Neuronal stem cell (in vitro differentiated cells): ENCODE measurements at regions not wholly inside any gene's neighbourhood (a gene's known extent, or its start where the extent isn't known, plus 50 kb on each side); places are given as distances from the start of the nearest gene placed in this dataset.
"Not testable (repeated sequence)": the region's sequence is repeated elsewhere in the genome, so short reads cannot be mapped to it uniquely, and the experiment has no call there.

Source experiments
- DNase-seq: peaks from one replicate; pipeline ENCODE4 v3.0.0-alpha.2; 2013; ENCODE audit warnings: low spot score
- H2AFZ ChIP-seq: one replicate; pipeline ENCODE4 v1.6.1; 2013; ENCODE audit warnings: mild to moderate bottlenecking, low read length, inconsistent platforms
- H2AK5ac ChIP-seq: 2 replicates; pipeline ENCODE4 v1.6.1; 2013; ENCODE audit warnings: low read depth, mild to moderate bottlenecking, inconsistent platforms, low read length, moderate library complexity, mixed read lengths
- H2BK120ac ChIP-seq: 2 replicates; pipeline ENCODE4 v1.6.1; 2013; ENCODE audit warnings: low read depth, mild to moderate bottlenecking, inconsistent platforms, low read length, moderate library complexity, mixed read lengths
- H2BK12ac ChIP-seq: one replicate; pipeline ENCODE4 v1.6.1; 2013; ENCODE audit warnings: low read length, inconsistent platforms
- H2BK15ac ChIP-seq: 2 replicates; pipeline ENCODE4 v1.6.1; 2013; ENCODE audit warnings: mild to moderate bottlenecking, low read length, inconsistent platforms, mixed read lengths
- H2BK5ac ChIP-seq: one replicate; pipeline ENCODE4 v1.6.1; 2013; ENCODE audit warnings: inconsistent platforms, mild to moderate bottlenecking, low read length, moderate library complexity
- H3K14ac ChIP-seq: one replicate; pipeline ENCODE4 v1.6.1; 2013; ENCODE audit warnings: low read length, inconsistent platforms
- H3K18ac ChIP-seq: 2 replicates; pipeline ENCODE4 v1.6.1; 2013; ENCODE audit warnings: low read length, inconsistent platforms
- H3K23ac ChIP-seq: 2 replicates; pipeline ENCODE4 v1.6.1; 2013; ENCODE audit warnings: low read depth, mild to moderate bottlenecking, mixed read lengths, low read length, inconsistent platforms; ENCODE audit not compliant: poor library complexity
- H3K27ac ChIP-seq: replicated peaks from 3 replicates; pipeline ENCODE4 v1.5.1; 2013; ENCODE audit warnings: low read length, inconsistent platforms
- H3K27me3 ChIP-seq, 3 experiments: 2 replicates each; pipeline ENCODE4 v1.6.1; 2013; ENCODE audit warnings: low read length in 3 of 3, mild to moderate bottlenecking in 2 of 3, inconsistent platforms in 1 of 3, low read depth in 1 of 3, mixed read lengths in 1 of 3, moderate library complexity in 1 of 3; ENCODE audit not compliant: control insufficient read depth in 3 of 3, insufficient read depth in 3 of 3
- H3K36me3 ChIP-seq, 2 donors: replicated peaks in 1 of 2; 2 replicates each; pipeline ENCODE4 v1.6.1; 2013; ENCODE audit warnings: low read length in 2 of 2; ENCODE audit not compliant: control insufficient read depth in 2 of 2, insufficient read depth in 2 of 2
- H3K4ac ChIP-seq: 2 replicates; pipeline ENCODE4 v1.6.1; 2013; ENCODE audit warnings: inconsistent platforms, mild to moderate bottlenecking, low read length, moderate library complexity
- H3K4me1 ChIP-seq, 2 donors: 1 replicate in 1 of 2; 2 replicates in 1 of 2; pipeline ENCODE4 v1.6.1; 2013; ENCODE audit warnings: low read length in 2 of 2, low read depth in 1 of 2; ENCODE audit not compliant: control insufficient read depth in 2 of 2, insufficient read depth in 1 of 2
- H3K4me2 ChIP-seq: one replicate; pipeline ENCODE4 v1.6.1; 2013; ENCODE audit warnings: mild to moderate bottlenecking, low read length, inconsistent platforms; ENCODE audit not compliant: insufficient read depth, poor library complexity, severe bottlenecking
- H3K4me3 ChIP-seq, 2 donors: 2 replicates each; pipeline ENCODE4 v1.5.1; 2013; ENCODE audit warnings: low read length in 2 of 2, mild to moderate bottlenecking in 2 of 2, inconsistent platforms in 1 of 2, moderate library complexity in 1 of 2
- H3K79me1 ChIP-seq: one replicate; pipeline ENCODE4 v1.6.1; 2013; ENCODE audit warnings: low read depth, mild to moderate bottlenecking, inconsistent platforms, low read length, moderate library complexity
- H3K9ac ChIP-seq: one replicate; pipeline ENCODE4 v1.6.1; 2013; ENCODE audit warnings: mild to moderate bottlenecking, low read depth, low read length, inconsistent platforms; ENCODE audit not compliant: poor library complexity
- H3K9me3 ChIP-seq, 2 donors: replicated peaks in 1 of 2; 2 replicates each; pipeline versions ENCODE3 to v1.6.1; 2013; ENCODE audit warnings: low read length in 2 of 2, mild to moderate bottlenecking in 2 of 2, inconsistent platforms in 1 of 2, low read depth in 1 of 2, mixed read lengths in 1 of 2, moderate library complexity in 1 of 2; ENCODE audit not compliant: control insufficient read depth in 2 of 2, insufficient read depth in 1 of 2
- H4K8ac ChIP-seq: one replicate; pipeline ENCODE4 v1.6.1; 2013; ENCODE audit warnings: low read depth, mild to moderate bottlenecking, inconsistent platforms, low read length, moderate library complexity
- H4K91ac ChIP-seq: one replicate; pipeline ENCODE4 v1.6.1; 2013; ENCODE audit warnings: low read length, low read depth, mild to moderate bottlenecking, inconsistent platforms; ENCODE audit not compliant: poor library complexity
- WGBS, 2 donors: extraction: QIAGEN DNeasy Blood & Tissue Kit; methylation state at CpG; one replicate each; pipeline ENCODE4 v1.1.7; 2013; ENCODE audit warnings: missing lambda C conversion rate in 2 of 2, mixed read lengths in 1 of 2; ENCODE audit not compliant: insufficient read length in 2 of 2, insufficient replicate concordance in 1 of 2; ENCODE audit errors: extremely low coverage in 2 of 2; 5-methylcytosine and 5-hydroxymethylcytosine counted together

DNA sequence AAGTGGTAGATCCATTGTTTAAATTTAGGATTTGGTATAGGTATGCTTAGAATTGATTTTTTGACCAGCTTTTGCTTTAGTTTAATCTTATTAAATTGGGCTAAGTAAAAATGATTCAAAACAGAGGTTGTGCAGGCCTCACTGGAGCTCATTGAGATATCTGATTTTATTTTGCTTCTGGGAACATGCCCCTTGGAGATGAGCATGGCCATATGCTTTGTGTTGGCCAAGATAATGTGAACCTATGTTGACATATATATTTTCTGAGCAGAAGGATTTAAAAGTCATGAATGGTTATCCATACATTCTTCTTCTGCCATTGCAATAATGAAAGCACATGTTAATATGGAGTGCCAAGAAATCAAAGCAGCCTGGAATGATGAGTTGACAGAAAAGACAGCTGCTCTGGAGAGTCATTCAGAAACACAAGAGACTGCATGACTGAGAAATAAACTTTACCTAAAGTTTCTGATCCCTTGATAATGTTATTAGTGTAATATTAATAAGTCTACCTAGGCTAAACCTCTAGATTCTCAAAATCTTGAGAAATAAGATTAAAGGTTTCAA lies 489.7 kb upstream of the GNPDA2 start:
- H4K8ac ChIP-seq = no peak overlapping the region
- no peak overlapping the region for H3K4me3 ChIP-seq
- H3K4me1 ChIP-seq = no peaks in the 10 kb centered on the region
- no peak overlapping the region for H3K4ac ChIP-seq
- H3K9ac ChIP-seq = no peak overlapping the region
- no peaks in the 10 kb centered on the region for H3K9me3 ChIP-seq
- H3K18ac ChIP-seq = no peak overlapping the region
- no peak for DNase-seq
- H2BK15ac ChIP-seq = no peak overlapping the region
- no peak overlapping the region for H2AK5ac ChIP-seq
- H2BK5ac ChIP-seq = no peak overlapping the region
- H4K91ac ChIP-seq = no peak overlapping the region
- H3K14ac ChIP-seq = no peak overlapping the region
- H2AFZ ChIP-seq = no peak overlapping the region
- no peaks in the 10 kb centered on the region for H3K79me1 ChIP-seq
- no peak overlapping the region for H3K27ac ChIP-seq
- H2BK120ac ChIP-seq = no peak overlapping the region
- H3K23ac ChIP-seq = no peak overlapping the region
- no peaks in the 10 kb centered on the region for H3K27me3 ChIP-seq
- H2BK12ac ChIP-seq = no peak overlapping the region
- no peak overlapping the region for H3K4me2 ChIP-seq
- no peaks in the 10 kb centered on the region for H3K36me3 ChIP-seq

DNA sequence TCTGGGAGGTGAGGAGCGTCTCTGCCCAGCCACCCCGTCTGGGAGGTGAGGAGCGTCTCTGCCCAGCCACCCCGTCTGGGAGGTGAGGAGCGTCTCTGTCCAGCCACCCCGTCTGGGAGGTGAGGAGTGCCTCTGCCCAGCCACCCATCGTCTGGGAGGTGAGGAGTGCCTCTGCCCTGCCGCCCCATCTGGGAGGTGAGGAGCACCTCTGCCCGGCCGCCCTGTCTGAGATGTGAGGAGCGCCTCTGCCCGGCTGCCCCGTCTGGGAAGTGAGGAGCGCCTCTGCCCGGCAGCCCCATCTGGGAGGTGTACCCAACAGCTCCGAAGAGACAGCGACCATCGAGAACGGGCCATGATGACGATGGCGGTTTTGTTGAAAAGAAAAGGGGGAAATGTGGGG lies 482.1 kb upstream of the GNPDA2 start:
- not testable (repeated sequence) for H3K18ac ChIP-seq, DNase-seq, H3K36me3 ChIP-seq, H3K23ac ChIP-seq, H3K4me3 ChIP-seq, H2BK15ac ChIP-seq, H2AFZ ChIP-seq, H3K27me3 ChIP-seq, H2BK120ac ChIP-seq, H2BK12ac ChIP-seq, H2AK5ac ChIP-seq, H3K4me1 ChIP-seq, H3K9ac ChIP-seq, H3K27ac ChIP-seq, H2BK5ac ChIP-seq, H4K91ac ChIP-seq, H4K8ac ChIP-seq, H3K9me3 ChIP-seq, H3K79me1 ChIP-seq, H3K4me2 ChIP-seq, H3K14ac ChIP-seq, H3K4ac ChIP-seq
- WGBS, 2 donors = no CpG with 5 or more reads among the region's 21 CpGs

DNA sequence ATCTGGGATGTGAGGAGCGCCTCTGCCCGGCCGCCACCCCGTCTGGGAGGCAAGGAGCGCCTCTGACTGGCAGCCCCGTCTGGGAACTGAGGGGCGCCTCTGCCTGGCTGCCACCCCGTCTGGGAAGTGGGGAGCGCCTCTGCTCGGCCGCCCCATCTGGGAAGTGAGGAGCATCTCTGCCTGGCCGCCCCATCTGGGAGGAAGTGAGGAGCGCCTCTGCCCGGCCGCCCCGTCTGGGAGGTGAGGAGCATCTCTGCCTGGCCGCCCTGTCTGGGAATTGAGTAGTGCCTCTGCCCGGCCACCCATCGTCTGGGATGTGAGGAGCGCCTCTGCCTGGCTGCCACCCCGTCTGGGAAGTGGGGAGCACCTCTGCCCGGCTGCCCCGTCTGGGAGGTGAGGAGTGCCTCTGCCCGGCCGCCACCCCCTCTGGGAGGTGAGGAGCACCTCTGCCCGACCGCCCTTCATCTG lies 481.5 kb upstream of the GNPDA2 start:
- H3K4me1 ChIP-seq, DNase-seq, H3K18ac ChIP-seq, H3K27ac ChIP-seq, H3K4me3 ChIP-seq, H3K79me1 ChIP-seq, H2BK120ac ChIP-seq, H3K27me3 ChIP-seq, H3K4me2 ChIP-seq, H3K23ac ChIP-seq, H2BK15ac ChIP-seq, H3K9me3 ChIP-seq, H2BK12ac ChIP-seq, H3K4ac ChIP-seq, H2AFZ ChIP-seq, H3K9ac ChIP-seq, H4K91ac ChIP-seq, H3K36me3 ChIP-seq, H4K8ac ChIP-seq, H3K14ac ChIP-seq, H2AK5ac ChIP-seq, H2BK5ac ChIP-seq: not testable (repeated sequence)
- no CpG with 5 or more reads among the region's 27 CpGs for WGBS, 2 donors

DNA sequence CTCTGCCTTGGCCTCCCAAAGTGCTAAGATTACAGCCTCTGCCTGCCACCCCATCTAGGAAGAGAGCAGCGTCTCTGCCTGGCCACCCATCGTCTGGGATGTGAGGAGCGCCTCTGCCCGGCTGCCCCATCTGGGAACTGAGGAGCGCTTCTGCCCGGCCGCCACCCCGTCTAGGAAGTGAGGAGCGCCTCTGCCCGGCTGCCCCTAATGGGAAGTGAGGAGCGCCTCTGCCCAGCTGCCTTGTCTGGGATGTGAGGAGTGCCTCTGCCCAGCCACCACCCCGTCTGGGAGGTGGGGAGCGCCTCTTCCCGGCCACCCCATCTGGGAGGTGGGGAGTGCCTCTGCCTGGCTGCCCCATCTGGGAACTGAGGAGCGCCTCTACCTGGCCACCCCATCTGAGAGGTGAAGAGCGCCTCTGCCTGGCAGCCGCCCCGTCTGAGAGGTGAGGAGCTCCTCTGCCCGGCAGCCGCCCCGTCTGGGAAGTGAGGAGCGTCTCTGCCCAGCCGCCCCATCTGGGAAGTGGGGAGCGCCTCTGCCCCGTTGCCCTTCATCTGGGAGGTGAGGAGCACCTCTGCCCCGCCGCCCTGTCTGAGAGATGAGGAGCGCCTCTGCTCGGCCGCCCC lies 481.0 kb upstream of the GNPDA2 start:
- not testable (repeated sequence) for H2BK120ac ChIP-seq, H3K4ac ChIP-seq, H3K36me3 ChIP-seq, H3K4me3 ChIP-seq, H2BK5ac ChIP-seq, H2AFZ ChIP-seq, H4K91ac ChIP-seq, H4K8ac ChIP-seq, DNase-seq, H2AK5ac ChIP-seq, H2BK12ac ChIP-seq, H3K27me3 ChIP-seq, H3K9ac ChIP-seq, H3K14ac ChIP-seq, H3K9me3 ChIP-seq, H3K79me1 ChIP-seq, H3K18ac ChIP-seq, H2BK15ac ChIP-seq, H3K27ac ChIP-seq, H3K4me1 ChIP-seq, H3K23ac ChIP-seq, H3K4me2 ChIP-seq
- no CpG with 5 or more reads among the region's 30 CpGs for WGBS, 2 donors
